ENCODE measurements at regions not wholly inside any gene's neighbourhood (a gene's known extent, or its start where the extent isn't known, plus 50 kb on each side); places are given as distances from the start of the nearest gene placed in this dataset.

DNA sequence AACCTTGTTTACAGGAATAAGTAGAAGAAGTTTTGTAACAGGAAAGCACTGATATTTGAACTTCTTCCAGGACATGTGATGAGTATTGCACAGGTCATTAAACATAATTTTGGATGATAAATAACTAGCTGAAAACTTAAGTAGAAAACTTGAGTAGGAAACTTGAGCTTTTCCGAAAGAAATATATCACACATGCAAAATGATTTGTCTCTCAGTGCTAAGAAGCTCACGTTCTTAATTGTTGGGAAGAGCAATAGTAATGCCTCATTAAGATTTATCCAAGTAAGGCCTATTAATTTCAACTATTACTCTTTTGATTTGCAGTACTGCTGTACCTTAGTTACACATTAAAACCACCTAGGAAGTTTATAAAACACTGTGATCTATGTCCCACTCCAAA lies 1921.9 kb upstream of the LRRTM1 start:
- POLR2A ChIA-PET, result no interaction called here
- WGBS (ENCODE audit: missing lambda C conversion rate), result 17% methylated on average over 2 of the region's 2 CpGs
- Histone ChIP-seq H3K4me3 (no peak overlapping the region), H3K4me2 (no peak overlapping the region), H3K4me1 (no peaks in the 10 kb centered on the region), H3K9me3 (peaks cover 26% of the 10 kb centered on the region; the same call in 1 of the 3 replicates), H3K27ac (no peak overlapping the region)
- FAIRE-seq (no peak), ATAC-seq (no peak), DNase-seq (ENCODE audit: low read depth in 1 of 2, low spot score in 1 of 2) (no peak)
- CTCF ChIA-PET, result no interaction called here
- no peak for TF ChIP-seq RAD21 (conservative IDR thresholded peaks at IDR 0.05 in 1 of 2, IDR thresholded peaks at IDR 0.05 in 1 of 2)
- TF ChIP-seq, protein P1, sequence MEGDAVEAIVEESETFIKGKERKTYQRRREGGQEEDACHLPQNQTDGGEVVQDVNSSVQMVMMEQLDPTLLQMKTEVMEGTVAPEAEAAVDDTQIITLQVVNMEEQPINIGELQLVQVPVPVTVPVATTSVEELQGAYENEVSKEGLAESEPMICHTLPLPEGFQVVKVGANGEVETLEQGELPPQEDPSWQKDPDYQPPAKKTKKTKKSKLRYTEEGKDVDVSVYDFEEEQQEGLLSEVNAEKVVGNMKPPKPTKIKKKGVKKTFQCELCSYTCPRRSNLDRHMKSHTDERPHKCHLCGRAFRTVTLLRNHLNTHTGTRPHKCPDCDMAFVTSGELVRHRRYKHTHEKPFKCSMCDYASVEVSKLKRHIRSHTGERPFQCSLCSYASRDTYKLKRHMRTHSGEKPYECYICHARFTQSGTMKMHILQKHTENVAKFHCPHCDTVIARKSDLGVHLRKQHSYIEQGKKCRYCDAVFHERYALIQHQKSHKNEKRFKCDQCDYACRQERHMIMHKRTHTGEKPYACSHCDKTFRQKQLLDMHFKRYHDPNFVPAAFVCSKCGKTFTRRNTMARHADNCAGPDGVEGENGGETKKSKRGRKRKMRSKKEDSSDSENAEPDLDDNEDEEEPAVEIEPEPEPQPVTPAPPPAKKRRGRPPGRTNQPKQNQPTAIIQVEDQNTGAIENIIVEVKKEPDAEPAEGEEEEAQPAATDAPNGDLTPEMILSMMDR (IDR thresholded peaks at IDR 0.05), result no peak
- no peak for TF ChIP-seq NPAS2 (CRISPR knock-in tag; IDR thresholded peaks at IDR 0.05; ENCODE audit: borderline replicate concordance)
- no peak for TF ChIP-seq EP300 (IDR thresholded peaks at IDR 0.05)
- no peak for TF ChIP-seq POLR2AphosphoS2 (conservative IDR thresholded peaks at IDR 0.05; ENCODE audit: low read length)
- no peak for TF ChIP-seq RFX5 (IDR thresholded peaks at IDR 0.05)
- TF ChIP-seq ZNF302 (CRISPR knock-in tag; IDR thresholded peaks at IDR 0.05), result no peak
- no peak for TF ChIP-seq GATA3 (IDR thresholded peaks at IDR 0.05; ENCODE audit: borderline replicate concordance)
- TF ChIP-seq SMC3 (IDR thresholded peaks at IDR 0.05), result no peak
- no peak for TF ChIP-seq CHD4 (IDR thresholded peaks at IDR 0.05; ENCODE audit: borderline replicate concordance)
- TF ChIP-seq KDM5A (IDR thresholded peaks at IDR 0.05), result no peak
- TF ChIP-seq, protein P2, sequence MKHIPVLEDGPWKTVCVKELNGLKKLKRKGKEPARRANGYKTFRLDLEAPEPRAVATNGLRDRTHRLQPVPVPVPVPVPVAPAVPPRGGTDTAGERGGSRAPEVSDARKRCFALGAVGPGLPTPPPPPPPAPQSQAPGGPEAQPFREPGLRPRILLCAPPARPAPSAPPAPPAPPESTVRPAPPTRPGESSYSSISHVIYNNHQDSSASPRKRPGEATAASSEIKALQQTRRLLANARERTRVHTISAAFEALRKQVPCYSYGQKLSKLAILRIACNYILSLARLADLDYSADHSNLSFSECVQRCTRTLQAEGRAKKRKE (CRISPR knock-in tag; IDR thresholded peaks at IDR 0.05; ENCODE audit: low read depth), result no peak
- TF ChIP-seq POLR2A (IDR thresholded peaks at IDR 0.05; ENCODE audit: low read length), result no peak
- TF ChIP-seq, protein P3, sequence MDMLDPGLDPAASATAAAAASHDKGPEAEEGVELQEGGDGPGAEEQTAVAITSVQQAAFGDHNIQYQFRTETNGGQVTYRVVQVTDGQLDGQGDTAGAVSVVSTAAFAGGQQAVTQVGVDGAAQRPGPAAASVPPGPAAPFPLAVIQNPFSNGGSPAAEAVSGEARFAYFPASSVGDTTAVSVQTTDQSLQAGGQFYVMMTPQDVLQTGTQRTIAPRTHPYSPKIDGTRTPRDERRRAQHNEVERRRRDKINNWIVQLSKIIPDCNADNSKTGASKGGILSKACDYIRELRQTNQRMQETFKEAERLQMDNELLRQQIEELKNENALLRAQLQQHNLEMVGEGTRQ (IDR thresholded peaks at IDR 0.05), result no peak
- TF ChIP-seq HOXB5 (CRISPR knock-in tag; IDR thresholded peaks at IDR 0.05), result no peak
- TF ChIP-seq, protein P4, sequence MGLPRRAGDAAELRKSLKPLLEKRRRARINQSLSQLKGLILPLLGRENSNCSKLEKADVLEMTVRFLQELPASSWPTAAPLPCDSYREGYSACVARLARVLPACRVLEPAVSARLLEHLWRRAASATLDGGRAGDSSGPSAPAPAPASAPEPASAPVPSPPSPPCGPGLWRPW (IDR thresholded peaks at IDR 0.05), result no peak
- TF ChIP-seq, protein P5, sequence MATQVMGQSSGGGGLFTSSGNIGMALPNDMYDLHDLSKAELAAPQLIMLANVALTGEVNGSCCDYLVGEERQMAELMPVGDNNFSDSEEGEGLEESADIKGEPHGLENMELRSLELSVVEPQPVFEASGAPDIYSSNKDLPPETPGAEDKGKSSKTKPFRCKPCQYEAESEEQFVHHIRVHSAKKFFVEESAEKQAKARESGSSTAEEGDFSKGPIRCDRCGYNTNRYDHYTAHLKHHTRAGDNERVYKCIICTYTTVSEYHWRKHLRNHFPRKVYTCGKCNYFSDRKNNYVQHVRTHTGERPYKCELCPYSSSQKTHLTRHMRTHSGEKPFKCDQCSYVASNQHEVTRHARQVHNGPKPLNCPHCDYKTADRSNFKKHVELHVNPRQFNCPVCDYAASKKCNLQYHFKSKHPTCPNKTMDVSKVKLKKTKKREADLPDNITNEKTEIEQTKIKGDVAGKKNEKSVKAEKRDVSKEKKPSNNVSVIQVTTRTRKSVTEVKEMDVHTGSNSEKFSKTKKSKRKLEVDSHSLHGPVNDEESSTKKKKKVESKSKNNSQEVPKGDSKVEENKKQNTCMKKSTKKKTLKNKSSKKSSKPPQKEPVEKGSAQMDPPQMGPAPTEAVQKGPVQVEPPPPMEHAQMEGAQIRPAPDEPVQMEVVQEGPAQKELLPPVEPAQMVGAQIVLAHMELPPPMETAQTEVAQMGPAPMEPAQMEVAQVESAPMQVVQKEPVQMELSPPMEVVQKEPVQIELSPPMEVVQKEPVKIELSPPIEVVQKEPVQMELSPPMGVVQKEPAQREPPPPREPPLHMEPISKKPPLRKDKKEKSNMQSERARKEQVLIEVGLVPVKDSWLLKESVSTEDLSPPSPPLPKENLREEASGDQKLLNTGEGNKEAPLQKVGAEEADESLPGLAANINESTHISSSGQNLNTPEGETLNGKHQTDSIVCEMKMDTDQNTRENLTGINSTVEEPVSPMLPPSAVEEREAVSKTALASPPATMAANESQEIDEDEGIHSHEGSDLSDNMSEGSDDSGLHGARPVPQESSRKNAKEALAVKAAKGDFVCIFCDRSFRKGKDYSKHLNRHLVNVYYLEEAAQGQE (IDR thresholded peaks at IDR 0.05), result no peak

DNA sequence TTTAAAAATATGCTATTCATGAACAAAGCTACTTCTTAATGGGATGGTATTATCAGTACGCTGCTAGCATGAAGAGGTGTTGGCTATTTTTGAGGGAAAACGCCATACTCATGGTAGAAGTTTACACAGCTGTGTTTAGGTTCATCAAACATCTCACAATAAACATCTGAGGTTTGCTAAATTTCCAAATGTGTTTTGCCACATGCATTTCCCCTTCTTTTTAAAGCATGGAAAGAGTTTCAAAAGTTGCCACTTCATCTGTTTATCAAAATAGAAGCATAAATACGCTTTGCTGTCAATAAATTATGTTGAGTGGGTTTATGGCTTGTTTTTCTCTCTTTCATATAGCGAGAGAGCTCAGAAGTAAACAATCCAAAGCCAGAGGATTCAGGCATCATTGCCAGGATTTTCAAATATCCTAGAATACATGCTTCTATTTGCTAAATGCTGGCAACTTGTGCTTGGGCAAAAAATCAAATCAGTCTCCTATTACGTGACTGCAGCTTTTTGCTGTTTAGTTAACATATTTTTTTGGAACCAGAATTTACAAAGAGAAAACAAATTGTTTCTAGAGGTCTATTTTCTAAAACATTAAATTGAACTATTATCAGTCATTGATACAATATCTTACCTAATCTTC lies 1919.9 kb upstream of the LRRTM1 start:
- no peak overlapping the region for H3K4me2 ChIP-seq
- no peak overlapping the region for H3K27ac ChIP-seq
- peaks cover 26% of the 10 kb centered on the region; the same call in 2 of the 3 replicates for H3K9me3 ChIP-seq
- POLR2A ChIA-PET, result no interaction called here
- no peak overlapping the region for H3K4me3 ChIP-seq
- ATAC-seq (no peak), FAIRE-seq (no peak), DNase-seq (ENCODE audit: low read depth in 1 of 2, low spot score in 1 of 2) (no peak)
- 5% methylated on average over 5 of the region's 5 CpGs for WGBS (ENCODE audit: missing lambda C conversion rate)
- no peaks in the 10 kb centered on the region for H3K4me1 ChIP-seq
- CTCF ChIA-PET, result no interaction called here
- no peak for TF ChIP-seq CHD4 (IDR thresholded peaks at IDR 0.05; ENCODE audit: borderline replicate concordance)
- TF ChIP-seq HOXA7 (CRISPR knock-in tag; IDR thresholded peaks at IDR 0.05), result no peak
- TF ChIP-seq ESRRA (IDR thresholded peaks at IDR 0.05; ENCODE audit: borderline replicate concordance, low read length), result no peak
- TF ChIP-seq, protein P6, sequence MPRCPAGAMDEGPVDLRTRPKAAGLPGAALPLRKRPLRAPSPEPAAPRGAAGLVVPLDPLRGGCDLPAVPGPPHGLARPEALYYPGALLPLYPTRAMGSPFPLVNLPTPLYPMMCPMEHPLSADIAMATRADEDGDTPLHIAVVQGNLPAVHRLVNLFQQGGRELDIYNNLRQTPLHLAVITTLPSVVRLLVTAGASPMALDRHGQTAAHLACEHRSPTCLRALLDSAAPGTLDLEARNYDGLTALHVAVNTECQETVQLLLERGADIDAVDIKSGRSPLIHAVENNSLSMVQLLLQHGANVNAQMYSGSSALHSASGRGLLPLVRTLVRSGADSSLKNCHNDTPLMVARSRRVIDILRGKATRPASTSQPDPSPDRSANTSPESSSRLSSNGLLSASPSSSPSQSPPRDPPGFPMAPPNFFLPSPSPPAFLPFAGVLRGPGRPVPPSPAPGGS (IDR thresholded peaks at IDR 0.05), result no peak
- TF ChIP-seq, protein P1 (IDR thresholded peaks at IDR 0.05), result no peak
- TF ChIP-seq FOSB (CRISPR knock-in tag; IDR thresholded peaks at IDR 0.05), result no peak
- no peak for TF ChIP-seq GATA3 (IDR thresholded peaks at IDR 0.05; ENCODE audit: borderline replicate concordance)
- TF ChIP-seq MAFK (IDR thresholded peaks at IDR 0.05; ENCODE audit: partially characterized antibody), result no peak
- TF ChIP-seq, protein P2 (CRISPR knock-in tag; IDR thresholded peaks at IDR 0.05; ENCODE audit: low read depth), result no peak
